HG03175 (cell line): ENCODE measurements at regions not wholly inside any gene's neighbourhood (a gene's known extent, or its start where the extent isn't known, plus 50 kb on each side); places are given as distances from the start of the nearest gene placed in this dataset.

Experiments
- ATAC-seq: cut with Tn5 transposase; IDR thresholded peaks from one replicate; pipeline ENCODE4 v1.9.1; 2021; ENCODE audit warnings: mild to moderate bottlenecking, moderate library complexity; ENCODE audit not compliant: unreplicated experiment

DNA sequence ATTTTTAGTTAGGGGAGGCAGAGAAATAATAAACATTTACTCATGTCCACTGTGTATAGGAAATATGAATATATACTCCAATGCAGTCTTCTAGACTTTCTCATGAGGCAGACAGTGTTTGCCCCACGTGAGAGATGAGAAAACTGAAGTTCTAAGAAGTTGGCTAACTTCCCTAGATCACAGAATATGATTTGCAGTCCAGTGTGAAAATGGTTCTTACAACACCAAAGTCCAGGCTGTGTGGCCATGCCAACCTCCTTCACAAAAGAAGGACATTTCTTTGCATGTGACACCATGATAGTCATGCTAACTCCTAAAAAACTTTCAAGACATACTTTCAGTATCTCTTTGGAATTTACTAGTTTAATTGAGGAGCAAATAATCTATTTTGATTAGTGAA is 143.7 kb downstream of the IRS1 start:
- no peak for ATAC-seq

- no peak for ATAC-seq
Measured at GRCh38 chr2:226652983-226653765, 146.4 kb downstream of the IRS1 start.

GRCh38 chr2:226652369-226652768 is 147.3 kb downstream of the IRS1 start:
- peak; percentile 84 for ATAC-seq

DNA sequence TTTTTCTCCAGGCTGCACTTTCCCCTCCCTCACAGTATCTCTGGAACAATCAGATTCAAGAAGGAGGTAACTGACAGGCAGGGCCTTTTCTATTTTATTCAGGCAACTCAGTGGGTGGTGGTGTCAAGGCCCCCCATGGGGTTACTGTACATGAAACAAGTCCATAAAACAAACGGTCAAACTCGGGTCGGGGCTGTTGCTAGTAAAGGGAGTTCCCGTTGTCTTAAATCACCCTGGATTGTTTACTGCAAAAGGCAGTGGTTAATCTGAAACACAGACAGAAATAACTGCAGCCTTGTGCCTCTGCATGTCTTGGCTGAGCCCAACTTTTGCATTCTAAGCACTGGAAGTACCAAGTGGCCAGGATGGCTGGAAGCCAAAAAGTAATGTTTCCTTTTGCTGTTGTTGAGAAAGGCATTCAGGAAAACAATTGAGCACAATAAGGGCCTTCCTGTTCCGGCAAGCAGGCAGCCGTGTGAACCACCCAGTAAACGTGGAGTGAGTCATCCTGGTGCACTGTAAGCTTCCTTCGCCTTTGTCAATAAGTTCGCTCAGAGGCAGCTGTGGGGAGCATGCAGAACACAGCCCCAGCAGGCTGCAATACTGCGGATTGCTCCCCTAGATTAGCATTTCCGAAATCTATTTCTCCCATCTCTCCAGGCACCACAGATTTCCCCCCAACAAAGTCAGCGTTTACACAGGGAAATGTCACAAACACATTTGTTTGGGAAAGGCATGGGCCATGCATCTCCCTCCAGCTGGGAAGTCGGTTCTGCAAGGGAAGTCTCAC is 149.6 kb downstream of the IRS1 start:
- ATAC-seq, result peak; percentile 50

- no peak for ATAC-seq
Measured at GRCh38 chr2:226649201-226649600, 150.4 kb downstream of the IRS1 start.

DNA sequence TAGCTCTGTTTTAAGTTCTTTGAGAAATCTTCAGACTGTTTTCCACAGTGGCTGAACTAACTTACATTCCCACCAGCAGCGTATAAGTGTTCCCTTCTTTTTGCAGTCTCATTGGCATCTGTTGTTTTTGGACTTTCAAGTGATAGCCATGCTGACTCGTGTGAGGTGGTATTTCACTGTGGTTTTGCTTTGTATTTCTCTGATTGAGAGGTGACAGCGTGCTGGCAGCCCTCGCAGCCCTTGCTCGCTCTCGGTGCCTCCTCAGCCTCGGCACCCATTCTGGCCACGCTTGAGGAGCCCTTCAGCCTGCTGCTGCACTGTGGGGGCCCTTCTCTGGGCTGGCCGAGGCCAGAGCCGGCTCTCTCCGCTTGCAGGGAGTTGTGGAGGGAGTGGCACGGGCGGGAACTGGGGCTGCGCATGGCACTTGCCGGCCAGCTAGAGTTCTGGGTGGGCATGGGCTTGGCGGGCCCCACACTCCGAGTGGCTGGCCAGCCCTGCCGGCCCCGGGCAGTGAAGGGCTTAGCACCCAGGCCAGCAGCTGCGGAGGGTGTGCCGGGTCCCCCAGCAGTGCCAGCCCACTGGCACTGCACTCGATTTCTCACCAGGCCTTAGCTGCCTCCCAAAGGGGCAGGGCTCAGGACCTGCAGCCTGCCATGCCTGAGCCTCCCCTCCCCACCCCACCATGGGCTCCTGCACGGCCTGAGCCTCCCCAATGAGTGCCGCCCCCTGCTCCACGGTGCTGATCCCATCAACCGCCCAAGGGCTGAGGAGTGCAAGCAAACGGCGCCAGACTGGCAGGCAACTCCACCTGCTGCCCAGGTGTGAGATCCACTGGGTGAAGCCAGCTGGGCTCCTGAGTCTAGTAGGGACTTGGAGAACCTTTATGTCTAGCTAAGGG is 151.8 kb downstream of the IRS1 start:
- ATAC-seq, result no peak

DNA sequence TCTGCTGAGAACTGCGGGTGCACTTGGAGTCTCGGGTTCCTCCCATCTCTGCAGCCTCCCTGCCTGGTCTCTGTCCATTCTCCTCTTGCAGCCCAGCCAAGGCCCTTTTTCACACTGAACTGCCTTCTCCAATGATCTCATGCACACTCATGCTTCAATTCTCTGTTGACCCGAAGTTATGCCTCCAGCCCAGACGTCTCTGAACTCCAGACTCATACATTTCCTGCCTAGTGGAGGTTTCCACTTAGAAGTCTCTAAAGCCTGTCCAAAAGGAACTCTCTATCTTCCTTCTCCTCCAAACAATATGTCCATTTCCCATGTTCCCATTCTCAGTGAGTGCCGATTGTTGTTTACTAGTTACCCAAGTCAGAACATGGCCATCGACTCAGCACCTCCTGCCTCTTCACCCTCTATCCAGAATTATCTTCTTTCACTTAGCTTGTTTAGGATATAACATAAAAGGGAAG is 155.2 kb downstream of the IRS1 start:
- no peak for ATAC-seq

DNA sequence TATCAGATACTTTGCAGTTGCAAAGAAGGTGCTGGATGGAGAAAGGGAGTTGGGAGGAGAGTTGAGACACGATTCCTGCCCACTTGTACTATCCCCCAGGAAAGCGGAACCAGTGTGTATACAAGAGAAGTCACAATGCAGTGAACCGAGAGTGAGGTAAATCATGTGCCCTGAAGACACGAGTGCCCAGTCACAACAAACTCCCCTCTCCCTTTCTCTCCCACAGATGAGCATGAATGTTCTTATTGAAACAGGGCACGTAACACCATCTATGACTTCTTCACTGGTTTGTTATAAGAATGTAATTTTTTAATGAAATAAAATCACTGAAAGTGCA is 155.7 kb downstream of the IRS1 start:
- ATAC-seq, result no peak

- no peak for ATAC-seq
Measured at GRCh38 chr2:226643030-226643945, 156.3 kb downstream of the IRS1 start.

GRCh38 chr2:226641008-226641407 is 158.6 kb downstream of the IRS1 start:
- ATAC-seq, result no peak

DNA sequence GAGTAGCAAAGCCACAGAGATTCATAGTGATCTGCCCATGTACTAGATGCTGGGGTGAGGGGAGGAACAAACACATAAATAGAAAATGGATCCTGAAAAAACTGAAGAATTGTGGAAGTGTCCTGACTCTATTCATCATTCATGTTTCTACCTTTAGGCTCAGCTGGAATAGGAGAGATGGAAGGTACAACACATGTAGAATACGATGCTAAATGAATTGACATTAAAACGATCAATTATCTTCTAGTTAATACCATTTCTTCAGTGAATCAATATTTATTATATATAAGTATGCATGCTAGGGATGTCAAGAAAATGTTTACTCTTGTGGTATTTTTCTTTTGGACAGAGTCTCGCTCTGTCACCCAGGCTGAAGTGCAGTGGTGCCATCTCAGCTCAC is 159.1 kb downstream of the IRS1 start:
- no peak for ATAC-seq

DNA sequence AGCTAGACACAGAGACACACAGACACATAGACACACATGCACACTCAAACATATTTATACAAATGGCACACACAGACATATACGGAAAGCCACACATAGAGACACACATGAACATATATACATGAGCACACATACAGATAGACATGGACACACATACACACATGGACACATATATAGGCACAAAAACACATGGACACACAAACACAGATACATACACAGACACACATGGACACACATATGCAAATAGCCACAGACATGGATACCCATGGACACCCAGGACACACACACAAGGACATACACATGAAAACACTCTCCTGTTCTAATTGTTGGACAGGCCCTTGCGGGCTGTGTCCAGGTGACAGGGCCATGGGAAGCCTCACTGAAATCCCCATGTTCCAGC is 160.1 kb downstream of the IRS1 start:
- no peak for ATAC-seq

DNA sequence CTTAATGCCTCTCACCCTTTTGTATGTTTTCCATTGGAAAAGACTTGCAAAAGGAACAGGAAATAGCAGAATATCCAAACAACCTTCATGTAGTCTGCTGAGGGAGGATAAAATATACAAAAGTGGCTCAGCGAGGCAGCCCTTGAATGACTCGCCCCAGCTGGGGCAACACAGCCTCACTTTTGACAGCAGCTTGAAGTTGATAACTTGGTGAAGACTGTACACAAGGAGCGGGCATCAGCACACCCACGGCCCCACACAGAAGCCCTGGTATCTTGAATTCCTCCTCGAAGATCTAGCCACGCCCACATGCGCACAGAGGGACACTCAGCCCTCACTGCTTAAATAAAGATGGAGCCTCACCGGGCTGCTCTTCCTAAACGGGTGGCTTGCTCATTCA is 161.0 kb downstream of the IRS1 start:
- ATAC-seq, result no peak

- no peak for ATAC-seq
Measured at GRCh38 chr2:226637383-226637782, 162.2 kb downstream of the IRS1 start.

- no peak for ATAC-seq
Measured at GRCh38 chr2:226636586-226636985, 163.0 kb downstream of the IRS1 start.

DNA sequence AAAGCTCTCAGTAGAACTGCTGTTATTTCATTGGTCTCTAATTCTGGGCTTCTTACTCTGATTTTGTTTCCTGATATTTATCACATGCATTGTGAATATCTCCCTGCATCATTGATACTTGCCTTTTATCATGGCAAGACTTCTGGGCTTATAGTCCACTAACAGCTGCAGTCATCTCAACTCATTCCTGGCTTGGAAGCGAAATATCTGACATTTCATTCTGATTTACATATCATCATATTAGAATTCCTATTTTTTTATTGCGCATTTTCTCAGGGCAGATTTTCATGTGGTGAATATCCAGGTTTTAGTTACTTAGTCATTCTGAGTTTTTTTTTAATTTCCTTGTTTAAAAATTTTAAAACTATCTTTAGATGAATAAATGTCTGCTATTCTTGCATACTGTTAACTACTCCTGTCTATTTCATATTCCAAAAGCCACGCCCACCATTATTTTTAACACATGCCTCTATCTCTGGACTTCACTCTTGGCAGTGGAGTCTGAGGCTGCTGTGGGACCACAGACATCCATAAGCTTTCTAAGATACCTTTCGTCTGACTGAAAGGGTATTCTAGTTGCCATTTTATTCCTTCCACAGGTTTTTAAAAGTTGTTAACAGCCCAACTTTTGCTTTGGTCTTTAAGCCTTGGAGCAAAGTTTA is 164.5 kb downstream of the IRS1 start:
- ATAC-seq, result no peak

DNA sequence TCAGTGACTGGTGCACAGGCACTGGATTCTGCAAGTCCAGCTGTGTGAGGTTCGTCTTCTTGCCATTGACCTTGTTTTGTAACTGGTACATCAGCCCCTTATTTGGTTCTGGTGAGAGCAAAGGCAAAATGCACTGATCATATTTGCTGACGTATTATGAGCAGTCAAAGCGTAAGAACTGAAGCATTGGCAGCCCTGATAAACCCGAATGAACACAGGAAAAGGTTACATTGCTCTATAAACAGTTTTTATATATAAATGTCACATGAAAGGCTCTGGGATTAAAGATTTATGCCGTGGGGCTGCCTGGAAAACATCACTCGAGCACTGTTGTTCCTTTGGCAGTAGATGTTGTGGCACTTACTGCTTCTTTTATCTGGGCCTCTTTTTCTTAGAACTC is 167.9 kb downstream of the IRS1 start:
- ATAC-seq, result no peak

DNA sequence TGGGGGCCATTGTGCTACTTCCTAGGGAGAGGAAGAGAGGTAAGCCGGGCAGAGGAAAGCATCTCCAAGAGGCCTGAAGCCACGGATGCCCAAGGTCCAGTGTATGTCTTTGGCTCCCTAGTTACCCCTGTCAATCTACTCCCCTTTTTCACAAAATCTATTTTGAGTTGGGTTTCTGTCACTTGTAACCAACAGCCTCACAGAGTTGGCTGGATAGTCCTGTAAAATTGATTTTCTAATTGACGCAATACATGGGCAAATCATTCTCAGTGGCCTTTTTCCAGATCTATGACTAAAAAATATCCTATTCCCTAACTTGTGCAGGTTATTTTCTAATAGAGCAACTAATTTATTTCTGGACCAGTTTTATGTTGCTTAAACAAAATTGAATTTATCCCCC is 168.4 kb downstream of the IRS1 start:
- ATAC-seq, result no peak

GRCh38 chr2:226625946-226626345 is 173.7 kb downstream of the IRS1 start:
- ATAC-seq, result no peak
